ENCODE measurements at regions not wholly inside any gene's neighbourhood (a gene's known extent, or its start where the extent isn't known, plus 50 kb on each side); places are given as distances from the start of the nearest gene placed in this dataset.
"Not testable (repeated sequence)": the region's sequence is repeated elsewhere in the genome, so short reads cannot be mapped to it uniquely, and the experiment has no call there.

GRCh38 chr3:110015231-110015963 lies 678.1 kb upstream of the DPPA4 start:
- DNase-seq: peak in 1 of 5 experiments; percentile 46

DNA sequence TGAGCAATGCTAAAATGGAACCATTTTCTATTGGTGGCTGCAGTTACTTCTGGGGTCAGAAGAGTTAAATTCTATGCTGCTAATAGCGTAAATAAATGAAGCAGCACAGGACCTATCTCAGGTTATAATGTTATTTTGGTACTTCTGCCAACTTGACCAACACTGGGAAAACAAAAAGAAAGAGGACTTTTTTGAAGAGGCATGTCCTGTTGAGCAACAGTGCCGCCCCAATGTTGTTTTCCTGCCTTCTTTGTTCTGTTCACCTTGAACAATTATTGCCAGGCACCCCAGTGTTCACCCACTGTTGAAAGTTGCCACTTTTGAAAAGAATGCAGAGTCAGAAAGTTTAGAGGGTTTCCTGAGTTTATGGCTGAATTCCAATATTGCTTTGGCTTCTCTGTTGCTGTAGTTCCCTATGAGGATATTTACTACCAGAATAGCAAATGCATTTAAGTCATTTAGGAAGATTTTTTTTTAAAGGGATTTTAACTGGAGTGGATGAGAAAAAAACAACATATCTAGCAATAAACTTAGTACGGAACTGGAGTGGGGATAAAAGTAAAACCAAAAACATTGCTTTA lies 679.0 kb upstream of the DPPA4 start:
- DNase-seq: no peak

GRCh38 chr3:110017304-110017703 lies 680.0 kb upstream of the DPPA4 start:
- DNase-seq: no peak

DNA sequence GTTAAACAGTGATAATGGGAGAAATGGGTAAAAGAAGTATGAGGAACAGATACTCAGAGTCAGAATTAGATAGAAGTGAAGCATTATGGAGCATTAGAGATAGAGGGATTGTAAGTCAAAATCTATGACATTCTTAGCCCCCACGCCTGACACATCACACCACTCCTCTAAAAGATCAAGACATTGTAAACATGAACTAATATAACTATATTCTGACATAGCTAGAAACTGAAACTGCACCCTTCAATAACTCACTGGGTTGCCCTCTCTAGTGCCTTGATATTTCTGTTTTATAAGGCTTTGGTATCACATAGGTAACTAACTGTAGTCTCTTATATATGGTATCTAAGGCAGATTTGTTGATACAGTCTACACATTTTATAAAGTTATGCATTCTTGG lies 684.3 kb upstream of the DPPA4 start:
- no peak for DNase-seq

DNA sequence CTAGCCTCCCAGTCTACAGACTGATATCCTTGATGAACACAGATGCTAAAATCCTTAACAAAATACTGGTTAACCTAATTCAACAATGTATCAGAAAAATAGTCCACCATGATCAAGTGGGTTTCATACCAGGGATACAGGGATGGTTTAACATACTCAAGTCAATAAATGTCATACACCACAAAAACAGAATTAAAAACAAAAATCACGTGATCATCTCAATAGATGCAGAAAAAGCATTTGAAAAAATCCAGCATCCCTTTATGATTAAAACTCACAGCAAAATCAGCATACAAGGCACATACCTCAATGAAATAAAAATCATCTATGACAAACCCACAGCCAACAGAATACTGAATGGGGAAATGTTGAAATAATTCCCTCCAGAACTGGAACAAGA lies 685.7 kb upstream of the DPPA4 start:
- DNase-seq: not testable (repeated sequence)

- DNase-seq: no peak
These were observed 689.1 kb upstream of the DPPA4 start for GRCh38 chr3:110026421-110026820.

DNA sequence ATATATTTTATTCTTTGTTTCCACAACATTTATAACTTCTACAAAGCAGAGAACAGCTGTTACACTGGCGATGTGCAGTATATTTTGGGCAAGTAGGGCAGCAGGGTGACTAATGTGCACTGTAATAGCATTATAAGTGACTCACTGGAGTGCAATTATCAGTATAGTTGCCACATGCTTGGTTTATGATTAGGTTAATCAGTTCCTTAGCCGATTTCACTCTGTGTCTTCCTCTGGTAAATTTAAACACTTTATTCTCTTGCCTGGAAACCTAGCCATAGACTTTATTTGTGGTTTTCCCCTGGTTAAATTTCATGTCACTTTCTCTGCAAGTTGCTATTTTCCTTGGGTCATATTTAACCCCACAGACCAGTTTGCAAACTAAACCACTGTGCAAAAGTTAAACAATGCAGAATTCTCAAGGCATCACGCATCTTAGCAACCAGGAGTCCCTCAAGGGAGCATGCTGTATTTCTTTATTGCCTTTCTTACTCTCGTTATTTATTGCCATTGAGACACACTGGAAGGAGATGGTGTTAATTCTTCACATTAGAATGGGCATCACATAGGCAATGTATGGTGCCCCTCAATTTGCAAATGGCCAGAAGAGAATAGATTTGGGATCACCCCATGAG lies 690.2 kb upstream of the DPPA4 start:
- no peak for DNase-seq

- DNase-seq: no peak
These were observed 694.6 kb upstream of the DPPA4 start for GRCh38 chr3:110031975-110032374.

GRCh38 chr3:110059431-110059830 lies 722.1 kb upstream of the DPPA4 start:
- DNase-seq: no peak

DNA sequence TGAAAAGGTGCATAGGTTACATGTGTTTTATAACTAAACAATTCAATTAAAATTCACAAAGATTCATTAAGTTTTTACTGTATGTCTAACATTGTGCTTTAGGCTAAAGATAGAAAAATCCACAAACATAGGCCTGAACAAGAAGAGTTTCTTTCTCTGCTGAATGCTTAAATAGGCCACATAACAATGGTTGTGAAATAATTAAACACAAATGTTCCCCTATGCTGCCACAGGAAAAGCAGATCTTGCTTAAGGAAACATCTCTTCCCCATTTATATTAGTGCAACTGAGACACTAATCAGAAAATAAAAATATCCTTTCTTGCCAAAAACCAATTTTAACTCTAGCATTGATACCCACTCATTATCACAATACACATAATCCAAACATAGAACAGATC lies 725.4 kb upstream of the DPPA4 start:
- DNase-seq: no peak

- DNase-seq: no peak
These were observed 725.8 kb upstream of the DPPA4 start for GRCh38 chr3:110063178-110063577.

DNA sequence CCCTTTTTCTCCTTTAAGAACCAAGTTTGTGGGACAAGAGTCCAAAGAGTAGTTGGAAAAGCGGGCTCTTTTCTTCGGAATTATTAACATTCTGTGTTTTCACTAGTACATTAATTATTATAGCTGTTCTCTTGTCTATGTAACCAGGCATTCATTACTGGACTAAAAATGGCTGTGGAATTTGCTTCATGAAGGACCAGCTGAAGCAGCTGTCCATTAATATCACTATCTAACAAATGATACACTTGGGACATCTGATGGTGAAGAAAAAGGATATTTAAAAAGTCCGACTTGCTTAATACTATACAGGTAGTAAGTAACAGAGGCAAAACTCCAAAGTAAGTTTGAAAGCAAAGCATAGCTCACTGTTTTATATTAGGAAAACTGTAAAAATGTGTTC lies 728.9 kb upstream of the DPPA4 start:
- DNase-seq: no peak

- DNase-seq: no peak
These were observed 730.2 kb upstream of the DPPA4 start for GRCh38 chr3:110067527-110067926.

DNA sequence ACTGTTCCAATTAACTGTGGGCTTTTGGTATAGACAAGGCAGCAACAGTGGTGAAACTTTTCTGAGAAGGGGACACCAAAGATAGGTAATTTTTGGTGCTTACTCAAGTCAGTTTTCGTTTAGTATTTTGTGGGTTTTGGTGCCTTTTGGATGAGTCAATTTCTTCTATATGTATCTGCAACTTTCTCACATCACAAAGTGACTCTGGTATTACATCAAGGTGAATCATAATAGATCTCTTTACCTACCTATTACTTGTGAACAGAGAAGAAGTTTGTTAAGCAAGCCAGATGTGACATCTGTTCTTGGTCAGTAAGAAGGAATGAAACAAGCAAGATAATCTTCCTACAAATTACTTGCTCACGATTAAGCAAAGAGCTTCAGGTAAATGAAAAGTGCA lies 732.4 kb upstream of the DPPA4 start:
- peak in 1 of 5 experiments; percentile 13 for DNase-seq

GRCh38 chr3:110070161-110070916 lies 733.0 kb upstream of the DPPA4 start:
- no peak for DNase-seq

GRCh38 chr3:110074095-110074494 lies 736.7 kb upstream of the DPPA4 start:
- DNase-seq: no peak

- DNase-seq: no peak
These were observed 739.7 kb upstream of the DPPA4 start for GRCh38 chr3:110077093-110077492.

DNA sequence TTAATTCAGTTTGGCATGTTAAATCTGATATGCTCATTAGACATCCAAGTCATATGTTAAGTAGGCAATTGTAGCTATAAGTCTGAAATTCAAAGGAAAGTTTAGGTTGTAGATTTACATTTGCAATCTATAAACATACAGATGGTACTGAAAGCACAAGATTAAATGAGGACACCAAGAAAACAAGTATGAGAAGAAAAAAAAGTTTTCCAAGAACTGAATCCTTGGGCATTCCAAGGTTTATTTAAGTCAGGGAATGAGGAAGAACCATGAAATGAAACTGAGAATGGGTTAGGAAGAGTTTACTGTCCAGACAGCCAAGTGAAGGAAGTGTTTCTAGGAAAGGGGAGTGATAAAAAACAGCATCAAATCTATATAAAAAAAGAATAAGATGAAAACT lies 756.1 kb upstream of the DPPA4 start:
- no peak for DNase-seq

DNA sequence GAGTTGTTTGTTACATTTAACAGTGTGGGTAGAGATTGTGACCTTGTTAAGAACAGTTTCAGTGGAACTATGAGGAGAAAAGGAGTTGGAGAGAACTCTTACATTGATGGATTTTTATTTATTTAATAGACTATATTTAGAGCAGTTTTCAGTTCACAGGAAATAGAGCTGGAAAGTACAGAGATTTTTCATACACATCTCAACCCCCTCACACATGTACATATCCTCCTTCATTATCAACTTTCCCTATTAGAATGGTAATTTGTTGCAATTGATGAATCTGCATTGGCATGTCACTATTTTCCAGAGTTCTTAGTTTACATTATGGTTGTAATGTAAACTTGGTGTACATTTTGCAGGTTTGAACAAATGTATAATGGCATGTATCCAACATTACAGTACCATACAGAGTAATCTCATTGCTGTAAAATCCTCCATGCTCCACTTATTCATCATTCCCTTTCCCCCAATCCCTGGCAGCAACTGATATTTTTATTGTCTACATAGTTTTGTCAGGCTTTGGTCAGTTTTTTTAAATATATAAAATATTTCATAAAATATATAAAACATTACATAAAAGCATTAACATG lies 756.6 kb upstream of the DPPA4 start:
- no peak for DNase-seq

- no peak for DNase-seq
These were observed 762.4 kb upstream of the DPPA4 start for GRCh38 chr3:110099711-110100110.

DNA sequence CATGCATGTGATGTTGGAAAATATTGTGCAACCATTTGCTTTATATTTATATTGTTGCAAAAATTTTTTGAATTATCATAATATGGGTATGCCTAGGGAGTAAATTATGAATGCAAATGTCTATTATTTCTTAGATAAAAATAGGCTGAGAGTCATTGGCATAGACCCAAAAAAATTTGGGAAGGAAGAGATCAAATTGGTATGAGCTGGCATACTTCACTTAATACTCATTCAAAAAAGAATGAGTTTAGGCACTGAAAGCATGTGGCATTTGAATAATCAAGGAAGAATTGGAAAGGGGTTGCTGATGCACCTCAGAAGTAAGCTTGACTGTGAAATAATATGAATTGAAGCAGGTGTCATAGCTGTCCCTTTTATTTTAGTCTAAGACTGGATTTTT lies 764.0 kb upstream of the DPPA4 start:
- DNase-seq: no peak

- DNase-seq: no peak
These were observed 769.5 kb upstream of the DPPA4 start for GRCh38 chr3:110106805-110107204.

GRCh38 chr3:110123946-110124345 lies 786.6 kb upstream of the DPPA4 start:
- no peak for DNase-seq

All from T-helper 2 cell (primary cell).